ENCODE measurements at regions not wholly inside any gene's neighbourhood (a gene's known extent, or its start where the extent isn't known, plus 50 kb on each side); places are given as distances from the start of the nearest gene placed in this dataset.

GRCh38 chr5:97918057-97918456, 735.0 kb upstream of the RIOK2 start:
- TF ChIP-seq, protein P1, sequence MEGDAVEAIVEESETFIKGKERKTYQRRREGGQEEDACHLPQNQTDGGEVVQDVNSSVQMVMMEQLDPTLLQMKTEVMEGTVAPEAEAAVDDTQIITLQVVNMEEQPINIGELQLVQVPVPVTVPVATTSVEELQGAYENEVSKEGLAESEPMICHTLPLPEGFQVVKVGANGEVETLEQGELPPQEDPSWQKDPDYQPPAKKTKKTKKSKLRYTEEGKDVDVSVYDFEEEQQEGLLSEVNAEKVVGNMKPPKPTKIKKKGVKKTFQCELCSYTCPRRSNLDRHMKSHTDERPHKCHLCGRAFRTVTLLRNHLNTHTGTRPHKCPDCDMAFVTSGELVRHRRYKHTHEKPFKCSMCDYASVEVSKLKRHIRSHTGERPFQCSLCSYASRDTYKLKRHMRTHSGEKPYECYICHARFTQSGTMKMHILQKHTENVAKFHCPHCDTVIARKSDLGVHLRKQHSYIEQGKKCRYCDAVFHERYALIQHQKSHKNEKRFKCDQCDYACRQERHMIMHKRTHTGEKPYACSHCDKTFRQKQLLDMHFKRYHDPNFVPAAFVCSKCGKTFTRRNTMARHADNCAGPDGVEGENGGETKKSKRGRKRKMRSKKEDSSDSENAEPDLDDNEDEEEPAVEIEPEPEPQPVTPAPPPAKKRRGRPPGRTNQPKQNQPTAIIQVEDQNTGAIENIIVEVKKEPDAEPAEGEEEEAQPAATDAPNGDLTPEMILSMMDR (IDR thresholded peaks at IDR 0.05; ENCODE audit: extremely low read depth, insufficient read depth, missing control alignments) = no peak
- in situ Hi-C loops (cut with MboI; ENCODE audit: low pct_unique_long_range_greater_than_20kb, low sequenced_read_pairs, unreplicated experiment) = no loop called here
- DNase-seq (ENCODE audit: low spot score) = no peak

DNA sequence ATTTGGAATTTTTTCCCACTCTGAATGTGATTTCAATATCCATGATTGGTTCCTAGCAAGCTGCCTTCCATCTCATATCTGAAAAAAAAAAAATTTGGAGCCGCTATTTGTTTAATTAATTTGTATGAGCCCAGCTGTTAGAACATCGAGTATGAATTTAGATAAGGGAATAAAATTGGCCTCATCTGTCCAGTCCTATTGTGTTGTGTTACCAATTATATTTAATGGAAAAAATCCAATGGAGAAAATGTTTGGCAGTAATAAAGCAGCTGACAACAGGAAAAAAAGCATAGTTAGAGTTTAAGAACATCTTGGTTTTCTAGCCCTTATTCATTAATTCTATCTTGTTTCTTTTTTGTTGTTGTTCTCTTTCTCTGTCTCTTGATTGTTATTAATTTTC, 735.6 kb upstream of the RIOK2 start:
- TF ChIP-seq, protein P1 (IDR thresholded peaks at IDR 0.05; ENCODE audit: extremely low read depth, insufficient read depth, missing control alignments) = no peak
- in situ Hi-C loops (cut with MboI; ENCODE audit: low pct_unique_long_range_greater_than_20kb, low sequenced_read_pairs, unreplicated experiment) = no loop called here
- DNase-seq (ENCODE audit: low spot score) = no peak

DNA sequence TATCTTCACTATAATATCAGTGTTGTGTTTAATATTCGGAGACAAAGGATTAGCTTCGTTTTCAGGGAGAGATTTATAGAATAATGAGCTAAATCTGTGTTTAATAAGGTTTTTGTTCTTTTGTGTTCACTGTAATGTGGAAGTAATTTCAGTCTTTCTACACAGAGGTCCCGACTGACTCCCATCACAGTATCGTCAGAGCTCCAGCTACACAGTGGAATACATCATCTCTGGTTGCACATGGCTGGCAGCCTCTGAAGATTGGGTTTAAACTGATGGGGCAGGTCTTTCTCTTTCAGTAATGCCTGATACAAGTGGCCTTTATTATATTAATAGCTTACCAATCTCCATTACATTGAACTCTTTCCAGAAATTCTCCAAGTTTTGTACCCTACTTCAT, 736.7 kb upstream of the RIOK2 start:
- no peak for DNase-seq (ENCODE audit: low spot score)
- TF ChIP-seq, protein P1 (IDR thresholded peaks at IDR 0.05; ENCODE audit: extremely low read depth, insufficient read depth, missing control alignments) = no peak
- in situ Hi-C loops (cut with MboI; ENCODE audit: low pct_unique_long_range_greater_than_20kb, low sequenced_read_pairs, unreplicated experiment) = no loop called here

GRCh38 chr5:97922776-97923175, 739.7 kb upstream of the RIOK2 start:
- TF ChIP-seq, protein P1 (IDR thresholded peaks at IDR 0.05; ENCODE audit: extremely low read depth, insufficient read depth, missing control alignments) = no peak
- no peak for DNase-seq (ENCODE audit: low spot score)
- in situ Hi-C loops (cut with MboI; ENCODE audit: low pct_unique_long_range_greater_than_20kb, low sequenced_read_pairs, unreplicated experiment) = no loop called here

DNA sequence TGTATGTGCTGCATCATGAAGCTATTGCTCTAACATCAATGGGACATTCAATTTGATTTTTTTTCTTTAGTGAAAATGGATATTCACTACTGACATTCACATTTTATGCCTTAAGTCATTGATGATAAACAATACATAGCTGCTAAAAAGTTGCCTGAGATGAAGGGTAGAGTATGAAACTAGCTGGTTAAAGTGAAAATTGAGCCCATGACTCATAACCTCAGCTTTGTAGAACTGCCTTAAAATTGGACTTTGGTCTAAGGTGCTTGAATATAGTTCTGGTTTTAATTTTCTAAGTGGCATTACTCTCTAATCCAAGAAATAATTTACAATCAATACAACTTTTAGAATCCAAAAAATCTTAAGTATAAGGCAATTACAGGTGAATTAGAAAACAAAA, 740.4 kb upstream of the RIOK2 start:
- DNase-seq (ENCODE audit: low spot score) = no peak
- in situ Hi-C loops (cut with MboI; ENCODE audit: low pct_unique_long_range_greater_than_20kb, low sequenced_read_pairs, unreplicated experiment) = no loop called here
- TF ChIP-seq, protein P1 (IDR thresholded peaks at IDR 0.05; ENCODE audit: extremely low read depth, insufficient read depth, missing control alignments) = no peak

DNA sequence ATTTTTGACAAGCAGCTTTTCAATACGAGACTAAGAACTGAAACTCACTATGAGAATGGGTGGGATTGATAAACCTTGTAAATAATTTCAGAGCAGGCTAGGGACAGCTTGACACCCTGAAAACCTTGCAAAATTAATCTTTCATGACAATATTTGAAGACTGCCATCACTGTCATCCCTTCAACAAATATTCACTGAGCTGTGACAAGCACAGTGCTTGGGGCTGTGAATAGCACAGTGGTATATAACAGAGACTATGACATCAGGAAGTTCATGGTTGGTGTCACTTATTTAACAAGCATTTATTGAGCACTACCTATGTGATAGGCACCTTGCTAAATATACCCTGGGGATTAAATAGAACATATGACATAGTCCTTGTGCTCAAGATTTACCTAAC, 741.0 kb upstream of the RIOK2 start:
- DNase-seq (ENCODE audit: low spot score) = peak; percentile 10
- TF ChIP-seq, protein P1 (IDR thresholded peaks at IDR 0.05; ENCODE audit: extremely low read depth, insufficient read depth, missing control alignments) = no peak
- in situ Hi-C loops (cut with MboI; ENCODE audit: low pct_unique_long_range_greater_than_20kb, low sequenced_read_pairs, unreplicated experiment) = no loop called here

DNA sequence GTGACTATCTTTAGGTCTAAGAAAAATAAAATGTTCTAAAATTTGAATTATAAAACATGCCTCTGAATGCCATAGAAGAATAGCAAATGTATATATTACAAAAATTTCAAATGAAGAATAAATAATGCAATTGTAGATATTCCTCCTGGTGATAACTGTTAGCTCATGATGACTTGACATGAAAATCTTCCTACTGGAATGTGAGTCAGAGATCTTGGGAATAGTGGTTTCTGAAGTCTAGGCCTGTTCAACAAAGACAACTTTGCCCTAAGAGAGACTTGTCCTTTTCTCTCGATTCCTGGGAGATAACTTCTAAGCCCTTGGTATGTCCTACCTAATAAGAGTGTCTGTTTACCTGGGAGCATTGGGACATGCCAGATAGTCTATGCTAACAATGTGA, 746.3 kb upstream of the RIOK2 start:
- no peak for DNase-seq (ENCODE audit: low spot score)
- TF ChIP-seq, protein P1 (IDR thresholded peaks at IDR 0.05; ENCODE audit: extremely low read depth, insufficient read depth, missing control alignments) = no peak
- in situ Hi-C loops (cut with MboI; ENCODE audit: low pct_unique_long_range_greater_than_20kb, low sequenced_read_pairs, unreplicated experiment) = no loop called here

All from GM13977 (cell line).